HEK293T (cell line): ENCODE measurements at regions not wholly inside any gene's neighbourhood (a gene's known extent, or its start where the extent isn't known, plus 50 kb on each side); places are given as distances from the start of the nearest gene placed in this dataset.

Experiments used
- ARNT ChIP-seq: fragments of 450-650 bp; IDR thresholded peaks from 2 replicates; pipeline ENCODE4 v1.6.1; 2017; ENCODE audit warnings: mild to moderate bottlenecking
- CTBP1 ChIP-seq: fragments of 450-650 bp; IDR thresholded peaks from 2 replicates; pipeline ENCODE4 v1.6.1; 2016; ENCODE audit warnings: borderline replicate concordance
- FOXA1 ChIP-seq: fragments of 450-650 bp; IDR thresholded peaks from 2 replicates; pipeline ENCODE4 v1.6.1; 2016; ENCODE audit warnings: mild to moderate bottlenecking
- FOXM1 ChIP-seq: fragments of 450-650 bp; IDR thresholded peaks from 2 replicates; pipeline ENCODE4 v1.6.1; 2017; ENCODE audit warnings: mild to moderate bottlenecking, borderline replicate concordance
- LEF1 ChIP-seq: fragments of 450-650 bp; IDR thresholded peaks from 2 replicates; pipeline ENCODE4 v1.6.1; 2017; ENCODE audit warnings: mild to moderate bottlenecking, borderline replicate concordance
- SP1 ChIP-seq: fragments of 450-650 bp; IDR thresholded peaks from 2 replicates; pipeline ENCODE4 v1.6.1; 2017
- SUZ12 ChIP-seq: fragments of 450-650 bp; IDR thresholded peaks from 2 replicates; pipeline ENCODE4 v1.6.1; 2016; ENCODE audit warnings: mild to moderate bottlenecking
- TARDBP ChIP-seq: fragments of 450-650 bp; IDR thresholded peaks from 2 replicates; pipeline ENCODE4 v1.6.1; 2016

DNA sequence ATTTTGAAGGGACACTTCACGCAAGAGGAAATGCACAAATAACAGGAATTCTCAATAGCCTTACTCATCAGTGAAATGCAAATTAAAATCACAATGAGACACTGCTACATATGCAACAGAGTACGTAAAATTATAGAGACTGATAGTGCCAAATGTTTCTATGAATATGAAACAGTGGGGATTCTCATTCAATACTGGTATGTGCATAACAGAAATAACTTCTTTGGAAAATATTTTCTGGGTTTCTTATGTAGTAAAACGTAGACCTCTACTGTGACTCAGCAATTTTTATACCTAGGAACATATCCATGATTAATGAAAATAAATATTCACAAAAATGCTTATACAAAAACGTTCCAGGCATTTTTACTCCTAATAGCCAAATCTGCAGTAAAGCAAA is 1625.2 kb downstream of the MAT2B start:
- TF ChIP-seq SUZ12 (no peak), ARNT (no peak), CTBP1 (no peak), SP1 (no peak), LEF1 (no peak), FOXM1 (no peak), FOXA1 (no peak), TARDBP (no peak)
